GM03348 (cell line): ENCODE measurements at regions not wholly inside any gene's neighbourhood (a gene's known extent, or its start where the extent isn't known, plus 50 kb on each side); places are given as distances from the start of the nearest gene placed in this dataset.
"Not testable (repeated sequence)": the region's sequence is repeated elsewhere in the genome, so short reads cannot be mapped to it uniquely, and the experiment has no call there.

Experiments
- DNase-seq: peaks from one replicate; pipeline ENCODE4 v3.0.0; 2012; ENCODE audit warnings: low spot score

- no peak for DNase-seq
Observed at GRCh38 chr2:161063946-161064306, 96.3 kb upstream of the TANK start.

- no peak for DNase-seq
Observed at GRCh38 chr2:161067846-161068350, 92.3 kb upstream of the TANK start.

- peak; percentile 34 for DNase-seq
Observed at GRCh38 chr2:161068670-161069069, 91.6 kb upstream of the TANK start.

GRCh38 chr2:161070693-161071479 lies 89.3 kb upstream of the TANK start:
- DNase-seq = no peak

GRCh38 chr2:161072436-161072835 lies 87.8 kb upstream of the TANK start:
- not testable (repeated sequence) for DNase-seq

- DNase-seq = no peak
Observed at GRCh38 chr2:161075701-161076100, 84.5 kb upstream of the TANK start.

GRCh38 chr2:161076936-161077335 lies 83.3 kb upstream of the TANK start:
- DNase-seq = no peak

GRCh38 chr2:161077367-161078210 lies 82.6 kb upstream of the TANK start:
- peak; percentile 20 for DNase-seq

GRCh38 chr2:161078211-161078539 lies 82.1 kb upstream of the TANK start:
- no peak for DNase-seq

- no peak for DNase-seq
Observed at GRCh38 chr2:161085149-161085548, 75.1 kb upstream of the TANK start.

- DNase-seq = no peak
Observed at GRCh38 chr2:161088658-161089350, 71.4 kb upstream of the TANK start.

- DNase-seq = no peak
Observed at GRCh38 chr2:161090411-161090810, 69.8 kb upstream of the TANK start.

GRCh38 chr2:161095314-161095713 lies 64.9 kb upstream of the TANK start:
- DNase-seq = no peak

GRCh38 chr2:161096336-161096735 lies 63.9 kb upstream of the TANK start:
- no peak for DNase-seq

GRCh38 chr2:161097157-161097556 lies 63.1 kb upstream of the TANK start:
- DNase-seq = no peak

GRCh38 chr2:161100211-161100895 lies 59.9 kb upstream of the TANK start:
- no peak for DNase-seq

- DNase-seq = no peak
Observed at GRCh38 chr2:161101406-161101805, 58.8 kb upstream of the TANK start.

- peak; percentile 43 for DNase-seq
Observed at GRCh38 chr2:161102770-161103450, 57.3 kb upstream of the TANK start.

- DNase-seq = no peak
Observed at GRCh38 chr2:161103451-161103831, 56.8 kb upstream of the TANK start.

GRCh38 chr2:161104054-161104553 lies 56.1 kb upstream of the TANK start:
- no peak for DNase-seq

GRCh38 chr2:161107265-161107664 lies 53.0 kb upstream of the TANK start:
- no peak for DNase-seq
